GM19467 (cell line): ENCODE measurements at regions not wholly inside any gene's neighbourhood (a gene's known extent, or its start where the extent isn't known, plus 50 kb on each side); places are given as distances from the start of the nearest gene placed in this dataset.

Source experiments
- ATAC-seq: cut with Tn5 transposase; IDR thresholded peaks from one replicate; pipeline ENCODE4 v1.9.1; 2021; ENCODE audit warnings: mild to moderate bottlenecking, moderate library complexity; ENCODE audit not compliant: unreplicated experiment

DNA sequence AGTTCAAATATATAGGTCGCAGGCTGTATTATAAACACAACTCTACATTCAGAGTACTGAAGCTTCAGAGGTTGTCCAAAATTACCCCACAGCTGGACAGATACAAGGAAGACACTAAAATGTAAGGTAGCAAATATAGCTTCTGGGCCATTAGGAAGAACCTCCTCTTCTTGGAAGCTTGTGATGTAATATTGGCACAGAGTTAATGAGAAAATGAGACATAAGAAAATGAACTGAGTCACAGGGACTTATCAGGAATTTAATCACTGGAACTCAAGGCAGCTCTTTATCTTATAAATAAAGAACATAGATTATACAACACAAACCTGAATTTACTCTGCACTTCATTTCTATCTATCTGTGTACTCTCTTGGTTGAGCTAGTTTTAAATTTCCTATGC lies 344.7 kb downstream of the PCDH10 start:
- ATAC-seq, result no peak

- no peak for ATAC-seq
These were observed 344.1 kb downstream of the PCDH10 start for GRCh38 chr4:133493241-133493640.

DNA sequence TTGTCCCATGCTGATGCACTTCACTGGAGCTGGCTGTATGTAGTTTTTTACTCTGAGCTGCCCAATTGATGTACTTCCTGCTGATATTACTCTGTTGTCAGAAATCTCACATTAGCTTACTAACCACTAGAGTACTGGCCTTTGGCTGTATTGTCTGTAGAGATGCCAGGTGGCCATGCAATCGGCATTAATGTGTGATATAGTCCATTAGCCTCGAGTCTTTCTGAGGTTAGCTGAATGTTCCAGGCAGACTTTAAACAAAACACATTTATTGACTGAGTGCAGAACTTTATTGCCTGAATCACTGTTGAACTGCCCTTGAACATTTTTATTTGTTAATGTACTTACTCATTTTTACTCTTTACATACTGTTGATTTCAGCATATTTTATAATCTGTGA lies 335.2 kb downstream of the PCDH10 start:
- ATAC-seq, result no peak

GRCh38 chr4:133483600-133484246 lies 334.6 kb downstream of the PCDH10 start:
- no peak for ATAC-seq

- no peak for ATAC-seq
These were observed 327.0 kb downstream of the PCDH10 start for GRCh38 chr4:133476063-133476462.

DNA sequence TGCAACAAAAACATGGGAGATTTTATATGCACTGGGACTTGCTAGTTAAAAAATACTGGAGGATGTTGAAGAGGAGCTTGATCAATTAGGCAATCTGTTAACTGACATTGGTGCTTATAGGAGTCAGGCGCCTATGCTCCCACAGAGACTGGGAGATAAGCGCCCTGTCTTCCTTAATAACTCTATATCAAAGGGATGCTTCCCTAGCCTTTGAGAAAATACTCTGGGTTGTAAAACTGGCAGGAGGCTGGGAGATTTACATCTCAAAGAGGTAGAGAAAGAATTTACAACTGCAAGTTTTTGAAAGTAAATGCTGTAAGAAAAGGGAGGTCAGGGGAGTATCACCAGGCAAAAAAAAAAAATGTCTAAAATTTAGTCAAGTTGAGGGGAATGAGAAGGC lies 325.4 kb downstream of the PCDH10 start:
- ATAC-seq, result no peak

GRCh38 chr4:133472244-133472643 lies 323.1 kb downstream of the PCDH10 start:
- ATAC-seq, result no peak

GRCh38 chr4:133467290-133467947 lies 318.3 kb downstream of the PCDH10 start:
- ATAC-seq, result no peak

DNA sequence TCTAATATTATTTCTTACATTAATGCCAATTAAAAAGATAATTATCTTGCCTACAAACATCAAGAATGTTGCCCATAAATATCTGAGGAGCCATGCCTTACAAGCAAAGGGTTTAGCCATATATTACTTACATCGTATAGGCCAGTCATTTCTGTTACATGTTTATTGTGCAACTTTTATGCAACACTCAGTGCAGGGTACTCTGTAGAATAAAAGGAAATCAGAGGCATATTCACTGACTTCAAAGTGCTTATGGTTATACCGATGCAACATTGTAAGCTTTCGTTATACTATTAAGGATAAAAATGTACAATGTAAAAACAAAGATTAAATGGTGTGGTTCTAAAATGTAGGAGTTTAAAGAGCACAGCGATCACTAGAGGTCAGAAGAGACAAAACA lies 315.9 kb downstream of the PCDH10 start:
- no peak for ATAC-seq

DNA sequence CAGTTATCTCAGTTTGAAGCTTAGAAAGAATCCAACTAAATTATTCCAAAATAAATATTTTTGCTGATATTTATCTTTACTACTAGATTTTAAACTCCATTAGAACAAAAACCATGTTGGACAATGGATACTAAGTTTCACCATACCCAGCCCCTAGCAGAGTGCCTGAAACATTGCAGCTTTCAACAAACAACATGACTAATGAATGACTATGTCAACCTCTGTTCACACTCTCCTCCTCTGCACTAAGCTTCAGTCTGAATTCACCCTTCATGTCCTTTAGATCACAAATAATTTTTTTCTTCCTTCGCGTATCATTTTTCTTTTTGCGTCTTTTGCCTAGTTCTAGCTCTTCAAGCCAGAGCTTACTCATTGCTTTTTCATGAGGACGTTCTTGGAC lies 315.2 kb downstream of the PCDH10 start:
- ATAC-seq, result no peak

DNA sequence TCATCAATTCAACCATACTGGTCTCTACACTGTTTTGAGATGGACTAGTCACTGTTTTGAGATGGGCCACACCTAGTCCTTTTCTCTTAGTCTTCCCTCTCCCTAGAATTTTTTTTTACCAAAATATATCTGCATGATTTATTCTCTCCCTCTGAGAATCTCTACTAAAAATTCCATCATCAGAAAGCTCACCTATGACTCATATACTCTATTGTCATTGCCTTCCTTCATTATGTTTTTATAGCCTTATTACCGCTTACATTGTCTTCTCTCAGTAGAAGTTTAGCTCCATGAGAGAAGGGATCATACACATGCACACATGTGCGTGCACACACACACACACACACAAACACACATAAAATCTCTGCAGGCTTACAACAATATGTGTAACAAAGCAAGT lies 303.6 kb downstream of the PCDH10 start:
- ATAC-seq, result no peak

- ATAC-seq, result no peak
These were observed 301.7 kb downstream of the PCDH10 start for GRCh38 chr4:133450813-133451212.

DNA sequence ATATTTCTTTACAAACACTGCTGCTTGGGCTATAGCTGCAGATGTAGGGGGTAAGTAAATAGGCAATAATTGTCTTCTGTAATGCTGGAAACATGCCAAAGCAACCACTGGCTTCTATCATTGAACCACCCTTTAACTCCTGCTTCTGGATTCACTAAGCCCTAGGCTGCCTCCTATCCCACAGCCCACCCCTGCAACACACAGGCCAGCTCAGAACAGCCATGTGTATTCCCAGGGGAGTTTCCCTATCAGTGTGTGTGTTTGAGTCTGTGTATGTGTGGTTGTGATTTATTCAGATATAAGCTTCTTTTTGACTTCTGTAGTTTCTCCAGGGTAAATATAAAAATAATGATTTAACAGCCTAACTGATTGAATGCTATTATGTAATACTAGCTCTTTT lies 291.3 kb downstream of the PCDH10 start:
- no peak for ATAC-seq

- ATAC-seq, result no peak
These were observed 290.7 kb downstream of the PCDH10 start for GRCh38 chr4:133439830-133440229.

GRCh38 chr4:133424605-133425004 lies 275.5 kb downstream of the PCDH10 start:
- ATAC-seq, result no peak

- ATAC-seq, result no peak
These were observed 254.8 kb downstream of the PCDH10 start for GRCh38 chr4:133403913-133404312.

DNA sequence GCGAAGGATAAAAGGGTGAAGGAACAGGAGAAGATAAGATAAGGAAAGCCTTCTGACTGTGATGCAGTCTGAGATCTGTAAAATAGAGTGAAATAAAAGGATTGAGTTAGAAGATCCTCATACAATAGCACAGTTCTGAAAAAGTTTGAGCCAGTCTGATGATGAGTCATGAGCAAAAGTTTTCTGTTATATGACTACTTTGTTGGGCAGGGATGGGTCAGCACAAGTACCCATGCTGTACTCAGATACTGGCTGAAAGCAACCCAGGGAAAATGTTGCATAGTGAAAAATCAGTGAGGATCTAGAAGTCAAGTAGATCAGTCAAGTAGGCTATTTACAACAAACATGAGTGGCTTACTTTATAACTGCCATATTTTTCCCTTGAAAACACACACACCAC lies 253.5 kb downstream of the PCDH10 start:
- no peak for ATAC-seq

GRCh38 chr4:133394971-133395627 lies 246.0 kb downstream of the PCDH10 start:
- ATAC-seq, result no peak

- no peak for ATAC-seq
These were observed 241.2 kb downstream of the PCDH10 start for GRCh38 chr4:133390198-133390855.

DNA sequence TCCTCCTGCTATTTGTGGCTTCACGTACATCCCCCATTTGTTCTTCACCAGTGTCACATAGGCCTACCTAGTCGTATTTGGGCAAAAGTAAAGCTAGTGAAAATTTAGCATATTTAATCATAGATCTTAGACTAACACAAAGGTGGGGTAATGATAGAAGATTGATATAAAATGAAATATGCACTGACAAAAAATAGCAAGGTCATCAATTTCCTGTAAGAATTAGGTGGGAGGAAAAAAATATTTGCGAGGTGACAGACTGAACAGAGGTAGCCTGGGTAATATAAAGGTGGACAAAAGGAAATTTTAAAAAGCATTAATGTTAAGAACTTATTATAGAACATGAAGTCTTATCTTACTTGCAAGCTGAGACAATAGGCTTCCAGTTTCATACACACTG lies 239.9 kb downstream of the PCDH10 start:
- no peak for ATAC-seq

- no peak for ATAC-seq
These were observed 236.3 kb downstream of the PCDH10 start for GRCh38 chr4:133385161-133385954.
